ENCODE measurements at regions not wholly inside any gene's neighbourhood (a gene's known extent, or its start where the extent isn't known, plus 50 kb on each side); places are given as distances from the start of the nearest gene placed in this dataset.

- no peak for TF ChIP-seq CTCF (IDR thresholded peaks at IDR 0.05; ENCODE audit: unreplicated experiment)
- Mint-ChIP-seq H3K27me3 (peaks cover 12% of the 10 kb centered on the region), H3K4me3 (ENCODE audit: low read depth) (no peak overlapping the region), H3K36me3 (ENCODE audit: insufficient read depth) (no peaks in the 10 kb centered on the region), H3K9me3 (ENCODE audit: low read depth) (no peaks in the 10 kb centered on the region), H3K4me1 (ENCODE audit: low read depth) (peaks cover 3% of the 10 kb centered on the region), H3K27ac (no peak overlapping the region)
- DNase-seq (ENCODE audit: low spot score, unreplicated experiment) = peak; percentile 5
These were observed 399.4 kb downstream of the PTPRU start for GRCh38 chr1:29635501-29636263.

GRCh38 chr1:29634746-29635335 is 398.5 kb downstream of the PTPRU start:
- DNase-seq (ENCODE audit: low spot score, unreplicated experiment) = no peak
- Mint-ChIP-seq H3K27ac (no peak overlapping the region), H3K36me3 (ENCODE audit: insufficient read depth) (no peaks in the 10 kb centered on the region), H3K9me3 (ENCODE audit: low read depth) (no peaks in the 10 kb centered on the region), H3K4me3 (ENCODE audit: low read depth) (no peak overlapping the region), H3K4me1 (ENCODE audit: low read depth) (no peaks in the 10 kb centered on the region), H3K27me3 (peaks cover 12% of the 10 kb centered on the region)
- TF ChIP-seq CTCF (IDR thresholded peaks at IDR 0.05; ENCODE audit: unreplicated experiment) = no peak

- Mint-ChIP-seq H3K9me3 (ENCODE audit: low read depth) (no peaks in the 10 kb centered on the region), H3K27me3 (peaks cover 12% of the 10 kb centered on the region), H3K4me1 (ENCODE audit: low read depth) (no peaks in the 10 kb centered on the region), H3K27ac (no peak overlapping the region), H3K4me3 (ENCODE audit: low read depth) (no peak overlapping the region), H3K36me3 (ENCODE audit: insufficient read depth) (no peaks in the 10 kb centered on the region)
- TF ChIP-seq CTCF (IDR thresholded peaks at IDR 0.05; ENCODE audit: unreplicated experiment) = no peak
- no peak for DNase-seq (ENCODE audit: low spot score, unreplicated experiment)
These were observed 398.0 kb downstream of the PTPRU start for GRCh38 chr1:29634324-29634723.

GRCh38 chr1:29633771-29634170 is 397.4 kb downstream of the PTPRU start:
- Mint-ChIP-seq H3K27me3 (peaks cover 12% of the 10 kb centered on the region), H3K4me3 (ENCODE audit: low read depth) (no peak overlapping the region), H3K4me1 (ENCODE audit: low read depth) (no peaks in the 10 kb centered on the region), H3K27ac (peak overlapping the region; percentile 68), H3K9me3 (ENCODE audit: low read depth) (no peaks in the 10 kb centered on the region), H3K36me3 (ENCODE audit: insufficient read depth) (no peaks in the 10 kb centered on the region)
- no peak for DNase-seq (ENCODE audit: low spot score, unreplicated experiment)
- TF ChIP-seq CTCF (IDR thresholded peaks at IDR 0.05; ENCODE audit: unreplicated experiment) = no peak

GRCh38 chr1:29632806-29633615 is 396.7 kb downstream of the PTPRU start:
- Mint-ChIP-seq H3K4me3 (ENCODE audit: low read depth) (no peak overlapping the region), H3K27me3 (peaks cover 12% of the 10 kb centered on the region), H3K9me3 (ENCODE audit: low read depth) (no peaks in the 10 kb centered on the region), H3K4me1 (ENCODE audit: low read depth) (no peaks in the 10 kb centered on the region), H3K27ac (no peak overlapping the region), H3K36me3 (ENCODE audit: insufficient read depth) (no peaks in the 10 kb centered on the region)
- no peak for DNase-seq (ENCODE audit: low spot score, unreplicated experiment)
- no peak for TF ChIP-seq CTCF (IDR thresholded peaks at IDR 0.05; ENCODE audit: unreplicated experiment)

Data from progenitor cell of endocrine pancreas (in vitro differentiated cells).